NCI-H345 treated with DMSO at 0.1 percent for 48 hours (cell line): ENCODE measurements at regions not wholly inside any gene's neighbourhood (a gene's known extent, or its start where the extent isn't known, plus 50 kb on each side); places are given as distances from the start of the nearest gene placed in this dataset.

ENCODE experiments used
- DNase-seq: peaks from one replicate; lab custom pipeline; 2025; ENCODE audit not compliant: unreplicated experiment; lab: John Stamatoyannopoulos, UW

DNA sequence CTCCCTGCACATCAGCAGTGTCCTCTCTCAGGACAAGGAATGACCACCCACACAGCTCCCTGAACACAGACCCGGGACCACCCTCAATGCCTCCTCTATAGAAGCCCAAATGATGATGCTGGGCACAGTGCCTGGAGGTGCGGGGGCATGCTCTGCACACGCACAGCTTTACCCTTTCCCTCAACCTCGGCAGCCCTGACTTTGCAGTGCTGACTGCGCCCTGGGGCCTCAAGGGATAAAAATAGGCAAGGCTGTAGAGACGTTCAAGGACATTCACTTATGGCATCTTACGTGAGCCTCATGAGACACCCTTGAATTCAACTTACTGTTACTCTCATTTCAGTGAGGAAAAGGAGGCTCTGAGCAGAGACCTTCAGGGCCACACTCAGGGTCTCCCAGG is 521.6 kb upstream of the MGMT start:
- no peak for DNase-seq

DNA sequence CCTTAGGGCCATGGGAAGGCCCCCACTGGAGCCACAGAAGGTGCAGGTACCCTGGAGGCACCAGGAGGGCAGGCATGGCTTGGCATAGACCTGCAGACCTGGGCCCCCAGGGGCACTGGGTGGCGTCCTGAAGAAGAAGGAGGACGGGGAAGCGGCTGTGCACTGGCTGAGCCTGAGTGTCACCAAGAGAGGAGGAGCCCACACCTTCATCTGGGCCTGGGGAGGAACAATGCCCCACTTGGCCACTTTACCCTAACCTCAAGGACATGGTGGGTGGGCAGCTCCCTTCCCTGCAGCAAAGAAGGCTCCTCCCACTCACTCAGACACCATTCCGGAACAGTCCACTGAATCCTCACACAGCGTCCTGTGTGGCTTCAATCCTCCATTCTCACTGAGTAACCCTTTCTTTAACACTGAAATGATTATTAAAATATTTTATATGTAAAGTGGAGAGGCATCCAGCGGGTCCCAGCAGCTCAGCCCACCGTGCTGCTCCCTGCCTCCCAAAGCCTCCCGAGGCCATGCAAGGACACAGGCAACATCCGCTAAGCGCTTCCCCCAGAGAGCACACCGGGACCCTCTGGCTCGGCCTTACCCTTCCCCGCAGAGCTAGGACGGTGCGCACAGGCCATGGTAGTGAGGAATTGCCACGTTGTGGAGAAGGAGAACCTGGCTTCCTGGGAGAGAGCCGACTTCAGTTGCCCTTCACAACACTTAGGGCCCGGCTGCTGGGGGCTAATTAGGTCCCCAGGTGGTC is 516.7 kb upstream of the MGMT start:
- DNase-seq, result no peak

DNA sequence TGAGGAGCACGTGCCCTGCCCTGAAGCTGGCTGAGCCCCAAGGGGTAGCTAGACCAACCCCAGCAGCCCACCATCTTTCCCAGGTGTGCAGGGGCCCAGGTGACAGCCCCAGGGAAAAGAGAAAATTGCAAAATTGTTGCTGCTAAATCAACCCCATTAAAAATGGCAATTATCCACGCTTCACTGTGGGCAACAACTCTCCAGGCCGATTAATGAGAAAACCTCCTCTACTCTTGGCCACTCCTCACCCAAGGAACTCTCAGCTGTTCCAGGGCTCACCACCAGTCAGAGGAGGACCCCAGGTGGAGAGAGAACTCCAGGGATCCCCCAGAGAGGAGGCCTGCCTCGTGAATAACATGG is 516.1 kb upstream of the MGMT start:
- no peak for DNase-seq

DNA sequence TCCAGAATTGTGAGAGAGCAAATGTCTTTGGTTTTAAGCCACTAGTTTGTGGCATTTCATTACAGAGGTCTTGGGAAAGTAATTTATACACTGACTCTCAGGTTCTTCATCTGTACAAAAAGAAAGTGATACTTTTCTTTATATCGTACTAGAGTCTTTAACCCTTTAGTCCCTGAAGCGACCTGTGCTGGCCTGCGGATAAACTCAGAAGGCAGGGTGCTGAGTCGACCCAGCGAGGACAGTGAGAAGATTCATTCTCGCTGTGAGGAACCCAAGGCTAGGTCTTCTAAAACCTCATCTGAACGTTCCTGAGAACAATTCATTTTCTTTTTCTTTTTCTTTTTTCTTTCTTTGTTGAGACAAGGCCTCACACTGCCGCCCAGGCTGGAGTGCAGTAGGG is 514.2 kb upstream of the MGMT start:
- DNase-seq, result no peak

DNA sequence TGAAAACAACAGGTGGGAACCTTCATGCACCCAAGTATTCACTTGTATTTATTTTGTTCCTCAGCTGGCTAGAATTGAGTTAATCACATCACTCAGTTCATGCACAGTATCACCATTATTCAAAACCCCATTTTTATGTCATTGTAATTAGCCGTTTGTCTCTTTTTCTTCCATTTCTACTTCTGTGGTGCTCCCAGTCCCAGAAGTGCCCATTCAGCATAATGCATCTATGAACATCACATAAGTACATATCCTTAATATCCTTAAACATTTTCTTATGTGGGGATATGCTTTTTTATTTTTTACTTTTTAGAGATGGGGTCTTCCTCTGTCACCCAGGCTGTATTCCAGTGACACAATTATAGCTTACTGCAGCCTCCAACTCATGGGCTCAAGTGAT is 510.9 kb upstream of the MGMT start:
- DNase-seq, result no peak

DNA sequence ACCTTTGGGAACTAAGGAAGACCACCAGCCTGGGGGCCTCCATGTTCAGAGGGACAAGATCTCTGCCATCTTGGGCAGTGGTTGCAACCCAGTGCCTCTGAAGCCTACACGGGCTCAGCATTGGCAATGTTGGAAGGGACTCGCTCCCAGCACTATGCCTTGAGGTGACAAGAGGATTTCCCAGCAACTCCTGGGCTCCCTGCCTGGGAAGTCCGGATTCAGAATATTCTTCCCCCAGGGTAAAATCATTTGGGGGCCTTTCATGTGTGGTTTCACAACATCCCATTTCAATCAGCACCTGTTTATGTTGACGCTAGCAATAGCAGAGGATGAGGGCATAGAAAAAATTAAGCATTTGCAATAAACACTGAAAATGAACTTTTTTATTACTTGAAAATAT is 509.8 kb upstream of the MGMT start:
- DNase-seq, result no peak

DNA sequence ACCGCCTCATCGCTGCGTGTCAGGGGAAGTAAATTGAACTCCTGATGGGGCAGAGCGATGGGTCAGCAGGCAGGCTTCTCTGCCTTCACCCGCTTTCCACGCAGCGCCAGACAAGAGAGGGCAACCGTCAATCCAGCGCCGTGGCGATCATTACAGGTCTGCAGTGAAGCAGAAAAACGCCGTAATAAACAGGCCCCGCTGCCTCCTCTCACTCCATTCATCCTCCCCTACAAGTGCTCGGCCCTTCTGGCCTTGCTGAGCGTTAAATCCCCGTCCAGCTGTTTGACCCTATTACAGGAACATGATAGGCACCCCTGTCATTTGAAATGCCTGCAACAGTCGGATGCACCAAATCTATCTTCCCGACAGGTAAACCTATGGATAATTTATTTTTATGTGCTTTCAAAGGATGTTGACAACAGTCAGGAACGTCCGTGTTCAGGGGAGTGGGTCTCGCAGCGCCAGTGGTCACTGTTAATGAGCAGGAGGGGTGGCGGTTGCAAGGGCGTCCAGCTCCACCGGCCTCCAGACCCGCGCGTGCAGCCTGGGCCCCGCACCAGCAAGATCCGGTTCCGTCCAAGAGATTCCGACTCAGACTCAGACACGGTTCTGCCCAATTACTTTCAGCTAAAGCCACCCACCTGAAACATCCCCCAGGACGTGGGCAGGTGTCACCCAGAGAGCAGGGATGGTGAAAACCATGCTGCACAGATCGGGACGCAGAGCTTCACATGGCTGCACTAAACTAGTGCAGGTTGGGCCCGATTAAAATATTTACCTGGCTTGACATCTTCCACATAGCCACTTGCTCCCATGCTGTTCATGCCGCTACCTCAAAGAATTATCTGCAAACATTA is 508.0 kb upstream of the MGMT start:
- DNase-seq, result no peak

DNA sequence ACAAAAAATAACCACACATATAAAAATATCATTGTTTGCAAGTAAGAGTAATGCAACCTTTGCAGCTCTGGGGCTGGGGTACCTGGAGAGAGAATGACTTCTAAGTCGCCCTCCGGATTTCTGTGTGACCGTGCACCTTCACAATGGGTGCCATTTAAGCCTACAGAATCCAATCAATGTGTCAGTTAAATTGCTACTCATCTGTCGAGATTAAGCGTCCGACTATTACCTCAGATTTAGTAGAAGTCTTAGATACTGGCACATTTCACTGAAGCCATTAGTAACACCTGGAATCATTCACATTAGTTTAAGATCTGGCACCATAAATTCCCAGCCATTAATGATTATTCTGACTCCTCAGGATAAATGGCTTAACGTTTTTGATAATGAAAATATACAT is 507.3 kb upstream of the MGMT start:
- DNase-seq, result no peak

DNA sequence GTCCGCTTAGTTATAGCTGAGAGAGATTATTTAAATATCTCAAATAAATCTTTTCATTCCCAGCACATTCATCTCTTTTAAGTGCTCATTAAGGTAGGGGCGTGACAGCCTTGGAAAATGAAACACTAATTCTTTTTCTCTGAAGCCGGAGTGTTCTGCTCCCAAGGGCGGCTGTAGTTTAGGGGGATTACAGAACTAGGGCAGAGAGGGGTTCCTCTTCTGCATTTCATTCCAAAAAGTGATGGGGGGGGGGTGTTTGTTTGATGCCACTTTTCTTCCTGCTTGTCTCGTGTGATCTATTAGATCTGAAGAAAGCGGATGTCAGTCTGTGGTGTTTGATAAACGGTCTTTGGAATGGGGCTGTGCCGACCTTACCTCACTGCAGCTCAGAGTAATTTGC is 506.5 kb upstream of the MGMT start:
- no peak for DNase-seq

DNA sequence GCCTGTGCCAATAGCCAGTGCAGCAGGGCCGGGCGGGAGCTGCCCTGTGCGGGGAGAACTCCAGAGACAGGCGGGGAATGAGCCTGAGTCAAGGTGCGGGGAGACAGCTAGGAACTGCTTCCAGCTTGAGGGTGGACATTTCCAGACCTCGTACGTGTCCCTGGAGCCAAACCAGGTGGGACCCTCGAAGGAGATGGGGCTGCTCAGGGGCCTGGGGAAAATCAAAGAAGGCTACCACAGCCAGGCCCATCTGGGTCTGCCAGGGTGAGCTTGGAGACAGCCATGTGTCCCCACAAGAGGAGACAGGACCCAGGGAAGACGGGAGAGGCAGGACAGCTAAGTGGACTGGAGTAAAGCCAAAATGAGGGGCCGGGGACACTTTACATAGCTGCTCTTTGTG is 504.9 kb upstream of the MGMT start:
- DNase-seq, result no peak

DNA sequence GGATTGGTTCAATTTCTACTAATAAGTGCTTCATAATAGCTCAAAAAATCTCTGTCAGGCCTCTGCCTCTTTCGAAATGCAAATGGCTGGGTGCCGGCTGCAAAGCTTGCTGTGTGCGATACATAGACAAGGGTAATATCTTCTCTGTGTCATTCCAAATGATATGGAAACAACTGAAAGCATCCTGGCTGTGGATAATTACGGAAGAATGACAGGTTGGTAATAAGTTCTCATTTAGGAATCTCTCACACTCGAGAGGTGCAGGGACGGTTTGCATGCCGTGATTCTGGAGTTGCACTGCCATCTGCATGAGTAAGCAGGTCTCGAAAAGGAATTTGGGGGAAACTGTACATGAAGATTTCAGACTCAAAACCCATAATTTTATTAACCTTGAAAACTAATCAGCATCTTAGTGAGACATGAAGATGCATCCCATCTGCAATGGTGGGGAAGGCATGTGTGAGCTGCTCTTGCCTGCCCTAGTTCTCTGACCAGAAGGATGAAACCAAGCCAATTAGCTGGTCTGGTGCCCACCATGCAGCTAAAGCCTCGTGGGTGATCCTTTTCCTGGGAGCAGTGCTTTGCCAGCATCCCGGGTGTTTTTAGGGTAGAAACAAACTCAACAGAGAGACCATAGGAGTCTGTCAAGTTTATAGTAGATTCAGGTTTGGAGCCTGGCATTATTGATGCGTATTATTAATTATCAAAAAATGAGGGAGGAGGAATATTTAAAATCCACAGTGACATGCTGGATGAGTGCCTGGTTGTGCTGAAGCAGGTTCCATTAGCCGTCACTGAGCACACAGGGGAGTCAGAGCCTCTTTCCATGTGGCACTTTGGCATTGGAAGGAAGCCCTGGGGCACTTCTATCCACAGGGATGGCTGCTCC is 503.6 kb upstream of the MGMT start:
- no peak for DNase-seq

DNA sequence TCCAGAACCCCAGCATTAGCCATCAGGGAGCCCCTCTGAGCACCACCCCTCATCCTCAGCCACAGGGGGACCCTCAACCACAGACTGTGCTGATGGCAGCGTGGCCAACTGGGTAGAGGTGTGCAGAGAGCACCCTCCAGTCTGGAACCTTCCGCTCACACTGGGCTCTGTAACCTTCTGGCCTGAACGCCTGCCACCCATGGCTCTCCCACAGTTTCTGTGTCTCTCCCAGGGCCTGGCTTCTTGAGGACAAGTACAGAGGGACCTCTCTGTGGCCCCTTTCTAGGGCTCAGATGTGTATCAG is 503.0 kb upstream of the MGMT start:
- DNase-seq, result no peak

DNA sequence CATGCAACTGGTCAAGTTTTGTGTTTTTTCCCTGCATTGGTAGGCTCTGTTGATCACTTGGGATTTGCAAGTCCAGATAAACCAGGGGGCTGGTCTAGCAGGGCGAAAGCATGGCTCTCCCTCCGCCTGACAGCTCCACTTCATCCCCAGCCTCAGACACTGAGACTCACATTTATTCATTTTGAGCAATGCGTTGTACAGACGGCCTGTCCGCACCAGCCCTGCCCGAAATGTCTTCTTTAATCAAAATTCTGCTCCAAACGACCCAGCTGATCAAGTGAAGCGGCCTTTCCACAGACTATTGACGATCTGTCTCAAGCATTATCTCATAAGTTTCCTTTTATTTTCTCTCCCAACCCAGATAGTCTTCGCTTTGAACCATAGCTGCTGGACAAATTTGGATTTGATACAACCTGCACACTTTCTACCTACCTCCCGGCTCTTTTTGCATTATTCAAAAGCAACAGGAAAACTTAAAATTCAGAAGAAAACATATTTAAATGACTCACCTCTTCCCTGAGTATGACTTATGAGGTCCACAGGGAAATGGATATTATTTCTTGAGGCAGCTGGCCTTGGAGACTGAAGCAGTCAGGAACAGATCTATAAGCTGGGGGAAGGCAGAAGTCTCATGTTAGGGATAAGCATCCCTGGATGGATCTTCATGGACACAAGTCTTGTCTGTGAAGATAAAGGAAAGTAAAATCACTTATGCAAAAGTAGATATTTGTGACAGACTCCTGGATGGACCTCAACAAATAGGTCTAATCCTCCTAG is 498.9 kb upstream of the MGMT start:
- no peak for DNase-seq

DNA sequence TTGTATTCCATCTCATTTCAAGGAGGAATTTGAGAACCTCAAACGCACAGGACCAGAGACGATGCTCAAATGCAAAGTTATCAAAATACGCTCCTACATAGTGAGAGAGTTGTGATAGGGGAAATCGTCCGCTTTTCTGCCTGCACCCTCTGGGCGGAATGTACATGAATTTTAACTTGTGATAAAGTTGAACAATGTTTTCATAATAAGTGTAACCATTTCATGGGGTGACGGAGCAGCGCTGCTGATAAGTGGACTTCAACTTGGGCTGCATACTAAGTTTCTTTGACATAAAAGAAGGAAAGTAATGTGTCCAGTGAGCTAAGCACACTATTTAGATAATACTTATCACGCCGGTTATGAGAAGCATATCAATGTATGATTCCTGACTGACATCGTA is 497.5 kb upstream of the MGMT start:
- DNase-seq, result no peak

DNA sequence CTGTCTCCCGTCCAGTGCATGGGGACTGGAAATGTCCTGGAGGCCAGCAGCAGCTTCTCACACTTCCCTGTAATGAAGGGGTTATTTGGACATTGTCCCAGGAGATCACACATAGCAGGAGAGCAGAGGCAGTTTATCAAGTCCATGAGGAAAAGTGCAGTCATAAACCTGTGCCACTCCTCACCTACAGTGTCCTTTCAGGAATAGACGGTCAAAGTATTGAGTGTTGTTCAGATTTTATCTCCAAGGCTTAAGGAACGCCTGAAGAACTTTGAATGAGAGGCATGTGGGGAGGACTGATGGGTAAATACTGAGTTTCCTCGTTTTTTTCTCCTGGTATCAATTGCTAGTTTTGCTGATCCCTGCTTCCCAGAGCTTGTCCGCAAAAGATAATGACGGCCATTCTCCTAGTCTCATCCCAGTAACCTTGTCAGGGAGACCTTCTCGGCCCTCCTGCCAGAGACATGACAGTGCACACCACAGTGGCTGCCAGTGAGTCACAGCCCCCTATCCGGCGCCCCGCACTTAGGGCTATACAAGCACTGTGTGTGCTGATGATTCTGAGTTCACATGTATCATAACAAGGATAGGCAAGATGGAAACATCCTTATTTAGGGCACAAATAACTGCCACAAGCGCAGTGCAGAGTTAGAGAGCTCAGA is 495.5 kb upstream of the MGMT start:
- DNase-seq, result no peak

DNA sequence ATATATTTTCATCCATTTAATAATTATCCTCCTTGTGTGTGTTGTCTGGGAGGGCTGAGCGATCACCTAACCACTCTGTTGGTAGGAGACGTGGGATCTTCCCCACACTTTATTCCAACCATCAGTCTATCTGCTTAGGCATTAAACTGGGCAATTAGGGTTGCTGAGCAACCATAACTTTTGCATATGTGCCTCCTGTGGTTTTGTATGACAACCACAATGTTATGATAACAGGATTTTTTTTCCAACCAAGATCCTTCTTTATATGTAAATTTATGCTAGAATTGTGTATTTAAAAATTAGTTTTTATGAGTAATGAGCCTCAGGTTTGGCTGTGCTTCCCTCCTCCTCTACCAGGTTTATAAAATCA is 495.0 kb upstream of the MGMT start:
- no peak for DNase-seq

DNA sequence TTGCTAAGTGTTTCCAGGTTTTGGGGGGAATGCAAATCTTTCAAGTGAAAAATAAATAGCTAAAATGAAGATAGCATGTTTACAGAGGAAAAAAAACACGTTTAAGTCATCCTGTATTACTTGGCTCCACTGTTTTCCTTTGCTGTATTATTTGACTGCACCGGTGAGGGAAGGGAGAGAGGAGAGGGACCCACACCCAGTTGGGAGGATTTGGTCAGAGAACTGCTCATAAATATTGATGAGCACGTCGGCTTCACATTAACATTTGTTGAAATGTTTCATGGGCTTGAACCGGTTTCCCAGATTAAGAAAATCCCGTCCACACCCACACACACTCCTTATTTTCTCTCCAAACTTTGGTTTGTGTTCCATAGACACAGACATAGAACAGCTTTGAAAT is 493.8 kb upstream of the MGMT start:
- no peak for DNase-seq

DNA sequence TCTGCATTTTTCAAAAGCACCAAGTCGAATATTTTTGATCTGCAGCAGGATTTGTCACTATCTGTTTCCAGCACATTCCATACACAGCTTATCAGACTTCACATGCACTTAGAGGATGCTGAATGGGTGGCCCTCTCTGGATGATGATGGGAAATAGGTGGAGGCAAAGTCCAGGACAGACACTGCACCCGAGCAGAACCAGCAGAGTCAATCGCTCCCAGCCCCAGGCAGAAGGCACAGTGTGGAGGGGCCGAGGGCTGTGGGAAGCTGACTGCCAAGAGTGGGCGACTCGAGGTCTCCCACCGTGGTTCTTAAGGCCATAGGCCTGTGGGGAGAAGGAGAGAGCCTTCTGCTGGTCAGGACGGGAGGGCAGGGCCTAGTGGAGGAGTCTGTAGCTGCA is 490.2 kb upstream of the MGMT start:
- no peak for DNase-seq

DNA sequence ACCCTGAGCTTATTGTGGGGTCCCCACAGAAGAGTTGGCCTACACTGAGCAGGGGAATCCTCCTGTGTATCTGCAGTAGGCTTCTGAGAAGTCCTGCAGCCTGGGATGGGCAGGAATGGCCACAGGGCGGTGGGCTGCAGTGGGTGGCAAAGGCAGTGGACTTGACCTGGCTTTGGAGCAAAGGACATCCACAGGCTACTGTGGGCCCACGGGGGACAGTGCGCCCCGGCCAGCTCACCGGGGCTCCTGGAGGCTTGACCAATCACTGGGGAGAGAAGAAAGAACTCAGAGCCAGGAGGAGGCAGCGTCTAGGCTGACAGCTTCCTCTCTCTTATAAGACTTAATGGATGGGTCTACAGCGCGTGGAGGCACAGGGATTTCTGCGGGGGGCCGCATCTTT is 488.8 kb upstream of the MGMT start:
- no peak for DNase-seq

DNA sequence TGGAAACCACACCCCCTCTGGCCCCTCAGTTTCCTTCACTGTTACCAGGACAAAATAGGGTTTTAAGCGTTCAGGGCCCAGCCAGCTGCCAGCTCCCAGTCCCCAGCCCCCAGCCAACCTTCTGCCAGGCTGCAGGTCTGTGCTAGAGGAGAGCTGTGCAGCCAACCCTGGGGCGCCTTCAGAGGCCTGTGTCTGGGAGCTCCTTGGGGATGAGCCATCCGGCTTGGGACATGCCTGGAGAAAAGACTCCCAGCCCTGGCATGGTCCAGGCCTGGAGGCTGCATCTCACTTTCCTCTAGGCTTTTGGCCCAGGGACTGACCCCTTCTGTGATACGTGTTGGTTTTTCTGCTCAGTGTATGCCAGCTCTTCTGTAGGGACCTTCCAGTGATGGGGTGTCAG is 487.6 kb upstream of the MGMT start:
- no peak for DNase-seq

DNA sequence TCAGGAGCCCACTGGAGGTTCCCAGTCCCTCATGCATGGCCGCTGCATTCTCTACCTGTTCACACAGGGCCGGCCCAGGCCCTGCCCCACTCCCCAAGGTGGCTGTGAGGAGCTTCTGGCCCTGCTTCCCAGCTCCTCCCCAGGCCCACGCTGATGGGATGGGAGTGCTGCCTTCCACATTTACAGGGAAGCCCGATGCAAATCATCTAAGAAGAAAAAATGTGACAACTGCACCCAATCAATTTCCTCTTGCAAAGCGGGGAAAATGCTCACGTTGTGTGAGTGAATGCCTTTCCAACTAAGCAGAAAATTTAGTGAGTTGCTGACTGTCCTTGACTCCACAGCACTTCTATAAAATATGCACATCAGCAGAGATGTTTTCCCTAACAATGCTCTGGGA is 485.8 kb upstream of the MGMT start:
- no peak for DNase-seq
